ENCODE measurements at regions not wholly inside any gene's neighbourhood (a gene's known extent, or its start where the extent isn't known, plus 50 kb on each side); places are given as distances from the start of the nearest gene placed in this dataset.

GRCh38 chr4:156052116-156052515, 98.5 kb upstream of the CTSO start:
- no peak for DNase-seq

- DNase-seq, result no peak
Measured at GRCh38 chr4:156038772-156039171, 85.1 kb upstream of the CTSO start.

DNA sequence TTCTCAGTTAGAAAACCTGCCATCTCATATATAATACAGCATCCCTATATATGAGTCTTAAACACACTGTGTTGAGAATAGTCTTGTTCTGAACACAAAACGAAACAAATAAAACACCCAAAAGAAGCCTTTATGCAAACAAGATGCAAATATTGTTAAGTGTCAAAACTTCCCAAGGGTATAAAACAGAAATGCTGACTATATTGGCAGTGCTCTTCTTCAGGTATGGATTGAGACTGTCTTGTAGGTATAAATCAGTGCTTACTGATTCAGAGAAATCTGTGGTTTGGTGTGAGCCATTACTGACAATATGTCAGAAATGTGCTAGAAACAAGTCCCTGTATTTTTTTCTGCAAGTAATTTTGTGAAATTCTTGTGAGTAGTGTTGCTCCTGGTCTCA, 82.8 kb upstream of the CTSO start:
- DNase-seq, result no peak

DNA sequence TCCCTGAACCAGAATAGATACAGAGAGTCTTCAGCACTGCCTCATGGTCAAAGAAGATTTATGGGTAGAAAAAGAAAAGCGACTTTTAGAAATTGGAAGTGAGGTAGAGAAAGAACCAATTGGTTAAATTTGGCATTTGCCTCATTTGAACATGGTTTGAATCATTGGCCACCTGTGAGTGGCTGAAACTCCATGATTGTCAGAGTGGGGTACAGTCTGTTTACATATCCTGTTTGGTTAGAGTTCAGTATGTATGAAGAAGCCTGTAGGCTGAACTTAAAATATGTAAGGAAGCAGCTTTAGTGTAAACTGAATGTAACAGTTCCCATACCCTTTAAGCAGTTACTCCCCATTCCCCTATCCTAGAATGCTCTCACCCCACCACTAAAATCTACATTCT, 76.0 kb upstream of the CTSO start:
- no peak for DNase-seq

- peak; percentile 20 for DNase-seq
Measured at GRCh38 chr4:156021298-156021697, 67.6 kb upstream of the CTSO start.

- DNase-seq, result no peak
Measured at GRCh38 chr4:156019246-156019645, 65.6 kb upstream of the CTSO start.

- DNase-seq, result no peak
Measured at GRCh38 chr4:156018383-156018782, 64.7 kb upstream of the CTSO start.

DNA sequence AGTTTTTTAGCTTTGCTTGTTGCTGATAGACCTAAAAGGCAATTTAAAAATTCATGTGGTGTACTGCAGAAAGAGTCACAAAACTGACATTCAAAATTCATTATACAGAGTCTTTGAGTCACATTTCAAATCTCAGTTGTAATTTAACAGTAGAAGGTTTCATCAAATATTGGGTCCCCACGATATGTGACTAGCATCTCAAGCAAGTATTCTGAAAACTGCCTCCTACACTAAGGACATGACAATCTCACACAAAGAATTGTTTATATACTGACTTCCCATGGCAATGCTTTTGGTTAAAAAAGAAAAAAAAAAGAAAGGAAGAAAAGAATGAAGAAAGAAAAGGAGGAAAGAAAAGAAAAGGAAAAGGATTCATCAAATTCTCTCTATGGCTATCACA, 62.1 kb upstream of the CTSO start:
- no peak for DNase-seq

DNA sequence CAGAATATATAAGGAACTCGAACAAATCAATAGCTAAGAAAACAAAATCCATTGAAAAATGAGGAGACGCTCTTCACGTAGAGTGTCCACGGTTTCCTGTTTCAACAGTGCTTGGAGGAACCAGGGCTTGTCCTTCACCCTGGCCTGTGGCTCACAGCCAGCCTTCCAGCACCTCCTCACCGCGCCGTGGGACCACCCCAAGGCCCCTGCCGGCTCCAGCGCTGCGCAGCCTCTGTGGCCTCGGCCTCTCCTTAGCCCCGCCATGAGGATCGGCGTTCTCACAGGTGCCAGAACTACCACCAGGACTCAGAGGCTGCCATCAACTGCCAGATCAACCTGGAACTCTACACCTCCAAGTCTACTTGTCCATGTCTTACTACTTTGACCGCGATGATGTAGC, 52.5 kb upstream of the CTSO start:
- DNase-seq, result no peak

Measured in OCI-M1 (cell line).